Ishikawa (cell line): ENCODE measurements at regions not wholly inside any gene's neighbourhood (a gene's known extent, or its start where the extent isn't known, plus 50 kb on each side); places are given as distances from the start of the nearest gene placed in this dataset.

ENCODE experiments used
- CEBPB ChIP-seq: IDR thresholded peaks from 2 replicates; pipeline ENCODE4 v1.6.1; 2012
- EGR1 ChIP-seq: IDR thresholded peaks from 2 replicates; pipeline ENCODE4 v1.6.1; 2012
- EP300 ChIP-seq: IDR thresholded peaks from 2 replicates; pipeline ENCODE4 v1.6.1; 2012; ENCODE audit warnings: borderline replicate concordance
- FOXM1 ChIP-seq: IDR thresholded peaks from 2 replicates; pipeline ENCODE4 v1.6.1; 2012; ENCODE audit warnings: low read depth, borderline replicate concordance
- MAX ChIP-seq: IDR thresholded peaks from 2 replicates; pipeline ENCODE4 v1.6.1; 2012
- NFIC ChIP-seq: IDR thresholded peaks from 2 replicates; pipeline ENCODE4 v1.6.1; 2012
- RAD21 ChIP-seq: IDR thresholded peaks from 2 replicates; pipeline ENCODE4 v1.6.1; 2012; ENCODE audit warnings: low read depth
- REST ChIP-seq: IDR thresholded peaks from 2 replicates; pipeline ENCODE4 v1.6.1; 2012; ENCODE audit warnings: low read depth, mild to moderate bottlenecking
- TAF1 ChIP-seq: IDR thresholded peaks from 2 replicates; pipeline ENCODE4 v1.6.1; 2012; ENCODE audit warnings: low read depth, mild to moderate bottlenecking
- TCF12 ChIP-seq: IDR thresholded peaks from 2 replicates; pipeline ENCODE4 v1.6.1; 2012; ENCODE audit warnings: low read depth
- TEAD4 ChIP-seq: IDR thresholded peaks from 2 replicates; pipeline ENCODE4 v1.6.1; 2012
- USF1 ChIP-seq: IDR thresholded peaks from 2 replicates; pipeline ENCODE4 v1.6.1; 2012
- YY1 ChIP-seq: IDR thresholded peaks from 2 replicates; pipeline ENCODE4 v1.6.1; 2012; ENCODE audit warnings: low read depth

- TF ChIP-seq USF1 (no peak), YY1 (no peak), TCF12 (no peak), FOXM1 (no peak), EGR1 (no peak), TEAD4 (no peak), CEBPB (no peak), TAF1 (no peak), EP300 (no peak), MAX (no peak), NFIC (no peak), REST (no peak), RAD21 (no peak)
Observed at GRCh38 chr5:100446879-100447430, 88.2 kb upstream of the FAM174A start.
